Daoy (cell line): ENCODE measurements at regions not wholly inside any gene's neighbourhood (a gene's known extent, or its start where the extent isn't known, plus 50 kb on each side); places are given as distances from the start of the nearest gene placed in this dataset.
A peak's percentile ranks its signal among the peaks of the same experiment; 100 is the strongest.
"Not testable (repeated sequence)": the region's sequence is repeated elsewhere in the genome, so short reads cannot be mapped to it uniquely, and the experiment has no call there.

Experiments used
- DNase-seq: peaks from one replicate; pipeline ENCODE4 v3.0.0-alpha.2; 2015; ENCODE audit warnings: low read depth

- DNase-seq = no peak
Observed at GRCh38 chr17:6893382-6894205, 62.1 kb upstream of the TEKT1 start.

GRCh38 chr17:6894206-6894528 is 62.6 kb upstream of the TEKT1 start:
- DNase-seq = no peak

- no peak for DNase-seq
Observed at GRCh38 chr17:6901086-6901485, 69.6 kb upstream of the TEKT1 start.

GRCh38 chr17:6903326-6903900 is 71.9 kb upstream of the TEKT1 start:
- DNase-seq = no peak

- no peak for DNase-seq
Observed at GRCh38 chr17:6908807-6909206, 77.3 kb upstream of the TEKT1 start.

GRCh38 chr17:6910987-6911603 is 79.6 kb upstream of the TEKT1 start:
- DNase-seq = peak; percentile 17

GRCh38 chr17:6912110-6913051 is 80.9 kb upstream of the TEKT1 start:
- no peak for DNase-seq

DNA sequence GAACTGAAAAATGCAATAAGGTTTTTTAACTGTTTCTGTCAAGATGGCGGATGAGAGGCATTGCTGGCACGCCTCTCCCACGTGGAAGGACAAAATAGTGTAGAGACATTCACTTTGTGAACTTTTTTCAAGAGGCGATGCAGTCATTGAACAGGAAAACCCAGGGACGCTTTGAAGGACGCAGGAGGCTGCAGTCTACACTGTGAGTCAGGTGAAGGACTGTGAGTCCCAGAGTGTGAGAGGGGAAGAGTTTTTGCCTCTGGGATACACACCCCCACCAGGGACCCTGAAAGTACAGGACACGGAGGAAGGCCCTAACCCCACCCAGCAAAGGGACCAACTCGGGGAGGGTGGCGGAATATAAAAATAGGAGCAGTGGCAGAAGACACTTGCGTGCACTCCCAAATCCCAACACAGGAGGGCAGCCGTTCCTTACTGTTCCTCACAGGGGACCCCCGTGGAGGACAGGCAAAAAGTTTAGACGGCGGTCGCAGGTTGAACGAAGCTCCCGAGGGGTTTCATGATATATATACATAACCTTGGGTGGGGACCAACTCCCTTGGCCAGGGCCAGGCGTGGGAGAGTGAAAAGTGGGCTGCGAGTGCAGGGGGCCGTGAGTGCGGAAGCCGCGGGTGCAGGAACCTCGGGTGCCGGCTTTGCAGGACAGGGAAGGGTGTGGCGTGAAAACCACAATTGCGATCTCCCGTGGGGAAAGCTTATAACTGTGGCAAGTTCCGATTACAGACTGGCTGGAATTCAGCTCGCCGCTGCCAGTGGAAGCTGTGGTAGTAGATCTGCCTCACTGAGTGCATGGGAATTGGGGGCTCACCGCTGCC is 82.0 kb upstream of the ALOX12 start:
- DNase-seq = peak; percentile 79

DNA sequence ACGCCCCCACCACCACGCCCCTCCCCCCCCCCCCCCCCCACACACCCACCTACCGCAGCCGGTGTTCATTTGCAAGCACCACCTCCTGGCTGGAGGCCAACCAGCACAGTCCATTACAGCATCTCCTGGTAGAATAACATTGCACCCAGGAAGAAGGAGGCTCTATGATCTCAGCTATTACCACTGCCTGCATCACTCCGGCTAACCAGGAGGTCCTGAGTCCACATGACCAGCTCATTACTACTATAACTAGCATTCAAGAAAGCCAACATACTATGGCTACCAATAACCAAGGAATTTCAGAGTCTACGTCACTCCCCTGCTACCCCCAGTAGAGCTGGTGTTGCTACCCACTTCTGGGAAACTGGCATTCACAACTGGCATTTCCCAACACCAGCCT is 81.1 kb upstream of the ALOX12 start:
- peak; percentile 40 for DNase-seq

DNA sequence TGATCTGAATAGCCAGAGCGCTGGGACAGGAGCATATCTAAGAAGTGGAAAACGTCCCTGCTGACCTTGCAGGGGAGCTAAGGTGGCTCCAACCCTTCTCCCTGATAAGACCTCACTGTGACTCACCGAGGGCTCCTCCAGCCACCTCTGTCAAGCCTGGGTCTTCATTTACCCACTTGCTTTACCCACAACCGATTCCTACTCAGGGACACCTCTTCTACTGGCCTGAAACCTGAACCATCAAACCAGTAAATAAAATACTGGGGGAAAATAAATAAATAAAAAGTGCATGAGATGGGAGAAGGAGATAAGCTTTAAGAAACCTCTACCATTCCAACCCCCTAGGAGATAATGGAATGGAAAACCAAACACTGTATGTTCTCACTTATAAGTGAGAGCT is 80.2 kb upstream of the ALOX12 start:
- DNase-seq = no peak

DNA sequence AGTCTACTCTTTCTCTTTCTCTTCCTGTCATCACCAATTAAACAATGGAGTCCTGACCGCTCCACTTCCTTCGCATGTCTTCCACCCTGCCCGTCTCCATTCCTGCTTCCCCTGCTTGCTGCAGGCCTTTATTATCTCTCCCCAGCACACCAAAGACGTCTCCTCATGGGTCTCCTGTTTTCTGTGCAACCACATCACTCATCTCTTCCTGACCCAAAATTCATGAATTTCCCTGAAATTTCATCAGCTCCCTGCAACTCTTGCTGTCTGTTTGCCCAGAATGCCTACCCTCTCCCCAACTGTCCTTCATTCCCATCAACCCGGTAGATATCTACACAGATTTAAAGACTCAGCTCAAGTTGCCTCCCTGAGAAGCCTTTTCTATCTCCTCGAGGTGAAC is 76.7 kb upstream of the ALOX12 start:
- DNase-seq = no peak

DNA sequence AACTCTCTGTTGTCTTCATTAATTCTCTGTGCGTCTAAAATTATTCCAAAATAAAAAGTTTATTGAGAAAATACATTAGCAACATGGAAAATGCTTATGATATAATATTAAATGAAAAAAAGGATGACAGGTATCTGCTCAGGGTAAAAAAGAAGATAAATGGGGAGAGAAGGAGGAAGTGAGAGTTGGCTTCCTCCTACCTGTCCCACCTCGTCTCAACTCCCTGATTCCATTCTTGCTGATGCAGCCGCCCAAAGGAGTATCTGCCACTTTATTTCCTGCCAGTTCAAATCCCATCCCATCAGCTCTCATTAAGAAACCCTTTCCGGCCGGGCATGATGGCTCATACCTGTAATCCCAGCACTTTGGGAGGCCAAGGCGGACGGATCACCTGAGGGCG is 72.5 kb upstream of the ALOX12 start:
- no peak for DNase-seq

DNA sequence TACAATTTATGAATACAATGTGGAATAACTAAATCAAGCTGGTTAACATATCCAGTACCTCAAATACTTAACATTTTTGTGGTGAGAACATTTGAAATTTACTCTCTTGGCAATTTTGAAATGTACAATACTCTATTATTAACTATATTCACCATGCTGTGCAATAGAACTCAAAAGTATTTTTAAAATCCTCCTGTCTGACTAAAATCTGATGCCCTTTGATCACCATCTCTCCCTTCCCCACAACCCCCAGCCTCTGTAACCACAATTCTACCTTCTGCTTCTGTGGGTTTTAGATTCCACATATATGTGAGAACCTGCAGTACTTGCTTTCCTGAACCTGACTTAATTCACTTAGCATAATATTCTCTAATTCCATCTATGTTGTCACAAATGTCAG is 71.6 kb upstream of the ALOX12 start:
- no peak for DNase-seq

- DNase-seq = no peak
Observed at GRCh38 chr17:6926667-6927066, 69.2 kb upstream of the ALOX12 start.

DNA sequence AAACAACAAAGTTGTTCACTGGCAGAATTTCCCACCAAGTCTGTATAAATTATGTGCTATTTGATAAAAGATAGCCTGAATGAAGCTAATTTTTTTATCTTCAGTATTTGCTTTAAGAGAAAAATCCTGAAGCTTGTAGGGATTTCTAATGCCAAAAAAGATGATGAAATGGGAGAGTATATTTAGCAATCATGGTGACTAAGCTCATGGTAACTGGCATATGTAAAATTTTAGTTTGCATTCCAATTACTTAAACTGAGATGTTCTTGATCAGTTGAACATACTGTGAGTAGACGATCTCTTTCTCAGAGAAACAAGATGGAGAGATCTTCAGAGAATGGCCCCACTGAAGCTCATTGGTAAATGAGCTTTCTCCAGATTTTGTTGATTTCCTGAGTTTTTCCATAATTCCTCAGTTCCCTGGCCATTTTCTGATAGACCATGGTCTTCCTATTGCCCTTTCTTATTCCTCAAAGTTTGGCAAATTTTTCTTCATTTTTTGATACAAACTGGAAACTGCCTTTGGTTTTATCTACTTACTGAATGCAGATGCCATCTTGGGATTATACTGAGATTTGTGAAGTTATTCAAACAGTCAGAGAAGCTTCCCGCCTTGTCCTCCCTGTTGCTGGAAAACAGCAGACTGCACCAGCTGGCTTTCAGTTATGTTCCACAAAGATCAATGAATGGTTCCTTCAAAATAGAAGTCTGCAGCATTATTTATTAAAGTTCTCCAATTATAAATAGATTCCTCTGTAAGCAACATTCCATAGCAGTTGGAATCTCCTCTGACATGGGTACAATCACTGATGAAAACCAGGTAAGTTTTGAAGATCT is 68.3 kb upstream of the ALOX12 start:
- no peak for DNase-seq

GRCh38 chr17:6928193-6928592 is 67.7 kb upstream of the ALOX12 start:
- no peak for DNase-seq

- DNase-seq = no peak
Observed at GRCh38 chr17:6930749-6931148, 65.1 kb upstream of the ALOX12 start.

GRCh38 chr17:6934544-6934943 is 61.3 kb upstream of the ALOX12 start:
- DNase-seq = not testable (repeated sequence)

GRCh38 chr17:6936370-6937028 is 59.4 kb upstream of the ALOX12 start:
- DNase-seq = no peak

DNA sequence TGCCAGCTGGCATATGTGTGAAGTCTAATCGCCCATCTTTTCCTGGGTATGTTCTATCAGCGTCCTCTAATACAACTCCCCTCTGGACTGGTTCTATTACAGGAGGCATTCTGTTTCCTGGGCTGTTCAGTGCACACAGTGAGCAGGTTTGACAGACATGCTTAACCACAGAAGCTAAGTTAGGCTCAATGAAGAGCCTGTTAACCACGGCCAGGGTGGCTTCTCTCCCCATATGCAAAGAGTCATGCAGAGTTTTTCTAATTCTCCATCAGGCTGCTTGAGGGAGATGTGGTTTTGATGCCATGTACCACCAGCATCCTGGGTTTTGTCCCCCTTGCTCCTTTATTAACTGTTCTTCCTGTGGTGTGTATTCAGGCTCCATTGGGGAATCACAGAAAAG is 57.2 kb upstream of the ALOX12 start:
- no peak for DNase-seq
